ENCODE measurements at regions not wholly inside any gene's neighbourhood (a gene's known extent, or its start where the extent isn't known, plus 50 kb on each side); places are given as distances from the start of the nearest gene placed in this dataset.

GRCh38 chr18:38444971-38445803 lies 879.6 kb upstream of the CELF4 start:
- ChIA-PET CTCF (interaction anchor here (0.6 kb wide), 1 partner anchor 12 kb away, joined by 3 read pairs; no protein-coding TSS in a partner anchor), POLR2A (no interaction called here)
- no peaks in the 10 kb centered on the region for H3K27me3 Mint-ChIP-seq
- intact Hi-C loops (cut with DNase I, micrococcal nuclease): no loop called here
- H3K9me3 Mint-ChIP-seq (ENCODE audit: low read depth): peaks cover 2% of the 10 kb centered on the region
- H3K27ac Mint-ChIP-seq: no peak overlapping the region
- H3K4me3 Mint-ChIP-seq: no peak overlapping the region
- H3K4me1 Mint-ChIP-seq: no peaks in the 10 kb centered on the region
- no peaks in the 10 kb centered on the region for H3K36me3 Mint-ChIP-seq (ENCODE audit: low read depth)
- ATAC-seq (no peak), DNase-seq (no peak)

- intact Hi-C loops (cut with DNase I, micrococcal nuclease): no loop called here
Observed at GRCh38 chr18:38427736-38428135, 862.1 kb upstream of the CELF4 start.

GRCh38 chr18:38427234-38427633 lies 861.6 kb upstream of the CELF4 start:
- CTCF ChIA-PET: no interaction called here
- Mint-ChIP-seq H3K4me1 (no peaks in the 10 kb centered on the region), H3K9me3 (ENCODE audit: low read depth) (no peaks in the 10 kb centered on the region), H3K36me3 (ENCODE audit: low read depth) (no peaks in the 10 kb centered on the region), H3K27me3 (no peaks in the 10 kb centered on the region), H3K27ac (no peak overlapping the region), H3K4me3 (no peak overlapping the region)
- POLR2A ChIA-PET: no interaction called here
- intact Hi-C loops (cut with DNase I, micrococcal nuclease): no loop called here
- peak; percentile 13 for DNase-seq
- ATAC-seq: no peak

More at GRCh38 chr18:38427736-38428135, 862.1 kb upstream of the CELF4 start:
- CTCF ChIA-PET: no interaction called here
- no peaks in the 10 kb centered on the region for H3K27me3 Mint-ChIP-seq
- H3K4me1 Mint-ChIP-seq: no peaks in the 10 kb centered on the region
- H3K36me3 Mint-ChIP-seq (ENCODE audit: low read depth): no peaks in the 10 kb centered on the region
- no peak for ATAC-seq
- no peaks in the 10 kb centered on the region for H3K9me3 Mint-ChIP-seq (ENCODE audit: low read depth)
- POLR2A ChIA-PET: no interaction called here
- no peak for DNase-seq
- no peak overlapping the region for H3K4me3 Mint-ChIP-seq
- no peak overlapping the region for H3K27ac Mint-ChIP-seq

GRCh38 chr18:38421872-38422615 lies 856.4 kb upstream of the CELF4 start:
- Mint-ChIP-seq H3K4me3 (no peak overlapping the region), H3K27ac (no peak overlapping the region), H3K4me1 (no peaks in the 10 kb centered on the region), H3K9me3 (ENCODE audit: low read depth) (no peaks in the 10 kb centered on the region), H3K27me3 (no peaks in the 10 kb centered on the region), H3K36me3 (ENCODE audit: low read depth) (no peaks in the 10 kb centered on the region)
- ChIA-PET CTCF (no interaction called here), POLR2A (no interaction called here)
- DNase-seq: no peak
- ATAC-seq: no peak
- intact Hi-C loops (cut with DNase I, micrococcal nuclease): no loop called here

- intact Hi-C loops (cut with DNase I, micrococcal nuclease): no loop called here
- Mint-ChIP-seq H3K4me1 (no peaks in the 10 kb centered on the region), H3K27ac (no peak overlapping the region), H3K27me3 (no peaks in the 10 kb centered on the region), H3K4me3 (no peak overlapping the region), H3K36me3 (ENCODE audit: low read depth) (no peaks in the 10 kb centered on the region), H3K9me3 (ENCODE audit: low read depth) (no peaks in the 10 kb centered on the region)
- CTCF ChIA-PET: no interaction called here
- ATAC-seq: no peak
- DNase-seq: no peak
- POLR2A ChIA-PET: no interaction called here
Observed at GRCh38 chr18:38421021-38421420, 855.4 kb upstream of the CELF4 start.

GRCh38 chr18:38420611-38421010 lies 855.0 kb upstream of the CELF4 start:
- ChIA-PET CTCF (no interaction called here), POLR2A (no interaction called here)
- intact Hi-C loops (cut with DNase I, micrococcal nuclease): no loop called here
- no peak for ATAC-seq
- no peak overlapping the region for H3K27ac Mint-ChIP-seq
- no peaks in the 10 kb centered on the region for H3K36me3 Mint-ChIP-seq (ENCODE audit: low read depth)
- no peaks in the 10 kb centered on the region for H3K4me1 Mint-ChIP-seq
- H3K9me3 Mint-ChIP-seq (ENCODE audit: low read depth): no peaks in the 10 kb centered on the region
- H3K27me3 Mint-ChIP-seq: no peaks in the 10 kb centered on the region
- no peak overlapping the region for H3K4me3 Mint-ChIP-seq
- DNase-seq: no peak

- H3K4me1 Mint-ChIP-seq: no peaks in the 10 kb centered on the region
- no peak for DNase-seq
- H3K27ac Mint-ChIP-seq: no peak overlapping the region
- intact Hi-C loops (cut with DNase I, micrococcal nuclease): no loop called here
- no peak for ATAC-seq
- no peak overlapping the region for H3K4me3 Mint-ChIP-seq
- no peaks in the 10 kb centered on the region for H3K9me3 Mint-ChIP-seq (ENCODE audit: low read depth)
- CTCF ChIA-PET: no interaction called here
- POLR2A ChIA-PET: no interaction called here
- no peaks in the 10 kb centered on the region for H3K36me3 Mint-ChIP-seq (ENCODE audit: low read depth)
- H3K27me3 Mint-ChIP-seq: no peaks in the 10 kb centered on the region
Observed at GRCh38 chr18:38415811-38416210, 850.2 kb upstream of the CELF4 start.

GRCh38 chr18:38413193-38413592 lies 847.6 kb upstream of the CELF4 start:
- H3K27ac Mint-ChIP-seq: no peak overlapping the region
- no peaks in the 10 kb centered on the region for H3K27me3 Mint-ChIP-seq
- no peak overlapping the region for H3K4me3 Mint-ChIP-seq
- ChIA-PET POLR2A (no interaction called here), CTCF (no interaction called here)
- H3K4me1 Mint-ChIP-seq: no peaks in the 10 kb centered on the region
- H3K9me3 Mint-ChIP-seq (ENCODE audit: low read depth): peaks cover 5% of the 10 kb centered on the region
- H3K36me3 Mint-ChIP-seq (ENCODE audit: low read depth): no peaks in the 10 kb centered on the region
- ATAC-seq: no peak
- DNase-seq: no peak
- intact Hi-C loops (cut with DNase I, micrococcal nuclease): no loop called here

- DNase-seq: no peak
- Mint-ChIP-seq H3K4me3 (no peak overlapping the region), H3K27ac (no peak overlapping the region), H3K4me1 (peaks cover 4% of the 10 kb centered on the region), H3K27me3 (no peaks in the 10 kb centered on the region), H3K36me3 (ENCODE audit: low read depth) (no peaks in the 10 kb centered on the region), H3K9me3 (ENCODE audit: low read depth) (peaks cover 7% of the 10 kb centered on the region)
- CTCF ChIA-PET: no interaction called here
- no peak for ATAC-seq
- POLR2A ChIA-PET: no interaction called here
- intact Hi-C loops (cut with DNase I, micrococcal nuclease): no loop called here
Observed at GRCh38 chr18:38406607-38407006, 841.0 kb upstream of the CELF4 start.

GRCh38 chr18:38402509-38402908 lies 836.9 kb upstream of the CELF4 start:
- ATAC-seq (no peak), DNase-seq (no peak)
- H3K4me1 Mint-ChIP-seq: peaks cover 4% of the 10 kb centered on the region
- POLR2A ChIA-PET: no interaction called here
- H3K27ac Mint-ChIP-seq: no peak overlapping the region
- H3K36me3 Mint-ChIP-seq (ENCODE audit: low read depth): no peaks in the 10 kb centered on the region
- no peaks in the 10 kb centered on the region for H3K27me3 Mint-ChIP-seq
- no peaks in the 10 kb centered on the region for H3K9me3 Mint-ChIP-seq (ENCODE audit: low read depth)
- intact Hi-C loops (cut with DNase I, micrococcal nuclease): no loop called here
- CTCF ChIA-PET: no interaction called here
- H3K4me3 Mint-ChIP-seq: no peak overlapping the region

GRCh38 chr18:38397094-38397493 lies 831.5 kb upstream of the CELF4 start:
- no peak overlapping the region for H3K4me3 Mint-ChIP-seq
- H3K36me3 Mint-ChIP-seq (ENCODE audit: low read depth): no peaks in the 10 kb centered on the region
- no peaks in the 10 kb centered on the region for H3K4me1 Mint-ChIP-seq
- DNase-seq: no peak
- intact Hi-C loops (cut with DNase I, micrococcal nuclease): no loop called here
- ChIA-PET CTCF (no interaction called here), POLR2A (no interaction called here)
- no peaks in the 10 kb centered on the region for H3K27me3 Mint-ChIP-seq
- H3K9me3 Mint-ChIP-seq (ENCODE audit: low read depth): no peaks in the 10 kb centered on the region
- H3K27ac Mint-ChIP-seq: no peak overlapping the region
- ATAC-seq: no peak

GRCh38 chr18:38386146-38386545 lies 820.5 kb upstream of the CELF4 start:
- H3K27ac Mint-ChIP-seq: no peak overlapping the region
- no peaks in the 10 kb centered on the region for H3K27me3 Mint-ChIP-seq
- no peak for DNase-seq
- ChIA-PET POLR2A (no interaction called here), CTCF (no interaction called here)
- intact Hi-C loops (cut with DNase I, micrococcal nuclease): no loop called here
- H3K4me1 Mint-ChIP-seq: no peaks in the 10 kb centered on the region
- no peak for ATAC-seq
- no peak overlapping the region for H3K4me3 Mint-ChIP-seq
- no peaks in the 10 kb centered on the region for H3K9me3 Mint-ChIP-seq (ENCODE audit: low read depth)
- no peaks in the 10 kb centered on the region for H3K36me3 Mint-ChIP-seq (ENCODE audit: low read depth)

Measured in activated CD4-positive, alpha-beta T cell treated with anti-CD3 and anti-CD28 coated beads for 36 hours (primary cell).